Bronchial epithelial cell (primary cell): ENCODE measurements at regions not wholly inside any gene's neighbourhood (a gene's known extent, or its start where the extent isn't known, plus 50 kb on each side); places are given as distances from the start of the nearest gene placed in this dataset.
A peak's percentile ranks its signal among the peaks of the same experiment; 100 is the strongest.
"Not testable (repeated sequence)": the region's sequence is repeated elsewhere in the genome, so short reads cannot be mapped to it uniquely, and the experiment has no call there.

Experiments
- DNase-seq: peaks from one replicate; pipeline ENCODE4 v3.0.0-alpha.2; 2010; ENCODE audit warnings: low read depth
- FAIRE-seq: peaks from 2 replicates; lab custom pipeline; 2011; peaks lifted over from hg19 to GRCh38; lab: Jason Lieb, UNC
- H3K27me3 ChIP-seq: 2 replicates; pipeline ENCODE4 v1.5.1; 2011; ENCODE audit warnings: low read length; ENCODE audit not compliant: control insufficient read depth, insufficient read depth
- H3K36me3 ChIP-seq: 2 replicates; pipeline ENCODE4 v1.5.1; 2011; ENCODE audit warnings: low read length; ENCODE audit not compliant: control insufficient read depth, insufficient read depth
- H3K4me3 ChIP-seq: 2 replicates; pipeline ENCODE4 v1.5.1; 2011; ENCODE audit warnings: mild to moderate bottlenecking, low read depth, low read length, control low read depth
- TF ChIP-seq, protein P1 (sequence below): IDR thresholded peaks from 2 replicates; pipeline ENCODE4 v1.5.1; 2011; ENCODE audit warnings: mild to moderate bottlenecking, moderate library complexity, low read length, control low read depth, inconsistent platforms; ENCODE audit not compliant: insufficient read depth, severe bottlenecking

DNA sequence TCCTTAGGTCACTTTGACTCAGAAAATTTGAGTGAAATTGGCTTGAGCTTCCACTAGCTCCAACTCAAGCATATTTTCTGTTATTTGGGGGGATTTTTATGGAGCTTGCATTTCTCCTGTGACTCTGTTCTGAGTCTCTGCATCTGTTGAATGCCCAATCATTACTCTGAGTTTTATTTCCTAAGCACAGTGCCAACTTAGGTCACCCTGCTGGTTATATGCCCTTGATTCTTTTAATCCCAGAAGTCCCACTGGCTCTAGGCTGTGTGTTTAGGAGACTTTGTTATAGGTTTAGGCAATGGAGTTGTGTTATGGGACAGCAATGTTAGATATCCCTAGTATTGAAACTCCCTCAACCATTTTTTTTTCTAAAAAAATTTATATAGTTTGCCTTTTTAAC is 198.2 kb upstream of the DTNA start:
- H3K4me3 ChIP-seq = no peak overlapping the region
- FAIRE-seq = no peak
- TF ChIP-seq, protein P1, sequence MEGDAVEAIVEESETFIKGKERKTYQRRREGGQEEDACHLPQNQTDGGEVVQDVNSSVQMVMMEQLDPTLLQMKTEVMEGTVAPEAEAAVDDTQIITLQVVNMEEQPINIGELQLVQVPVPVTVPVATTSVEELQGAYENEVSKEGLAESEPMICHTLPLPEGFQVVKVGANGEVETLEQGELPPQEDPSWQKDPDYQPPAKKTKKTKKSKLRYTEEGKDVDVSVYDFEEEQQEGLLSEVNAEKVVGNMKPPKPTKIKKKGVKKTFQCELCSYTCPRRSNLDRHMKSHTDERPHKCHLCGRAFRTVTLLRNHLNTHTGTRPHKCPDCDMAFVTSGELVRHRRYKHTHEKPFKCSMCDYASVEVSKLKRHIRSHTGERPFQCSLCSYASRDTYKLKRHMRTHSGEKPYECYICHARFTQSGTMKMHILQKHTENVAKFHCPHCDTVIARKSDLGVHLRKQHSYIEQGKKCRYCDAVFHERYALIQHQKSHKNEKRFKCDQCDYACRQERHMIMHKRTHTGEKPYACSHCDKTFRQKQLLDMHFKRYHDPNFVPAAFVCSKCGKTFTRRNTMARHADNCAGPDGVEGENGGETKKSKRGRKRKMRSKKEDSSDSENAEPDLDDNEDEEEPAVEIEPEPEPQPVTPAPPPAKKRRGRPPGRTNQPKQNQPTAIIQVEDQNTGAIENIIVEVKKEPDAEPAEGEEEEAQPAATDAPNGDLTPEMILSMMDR = no peak
- H3K27me3 ChIP-seq = no peaks in the 10 kb centered on the region
- DNase-seq = no peak
- H3K36me3 ChIP-seq = no peaks in the 10 kb centered on the region

DNA sequence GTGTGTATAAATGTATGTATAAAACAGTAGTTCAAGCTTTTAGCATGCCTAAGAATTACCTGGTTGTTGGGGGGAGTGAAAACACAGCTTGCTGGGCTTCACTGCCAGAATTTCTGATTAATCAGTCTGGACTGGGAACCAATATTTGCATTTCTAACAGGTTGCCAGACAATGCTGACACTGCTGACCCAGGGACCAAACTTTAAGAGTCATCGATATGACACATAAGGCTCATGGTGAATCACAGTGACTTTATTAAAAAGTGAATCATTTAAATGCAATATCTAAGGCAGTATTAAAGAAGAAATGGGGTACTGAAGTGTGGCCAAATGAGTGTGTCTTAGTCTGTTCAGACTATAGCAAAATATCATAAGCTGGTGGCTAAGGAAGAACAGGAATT is 195.9 kb upstream of the DTNA start:
- Histone ChIP-seq H3K4me3 (no peak overlapping the region), H3K27me3 (no peaks in the 10 kb centered on the region), H3K36me3 (no peaks in the 10 kb centered on the region)
- FAIRE-seq (no peak), DNase-seq (peak; percentile 93)
- TF ChIP-seq, protein P1 = no peak

- TF ChIP-seq, protein P1 = no peak
- Histone ChIP-seq H3K27me3 (no peaks in the 10 kb centered on the region), H3K4me3 (no peak overlapping the region), H3K36me3 (no peaks in the 10 kb centered on the region)
- FAIRE-seq = no peak
- peak; percentile 62 for DNase-seq
Measured at GRCh38 chr18:34514957-34515356, 195.1 kb upstream of the DTNA start.

DNA sequence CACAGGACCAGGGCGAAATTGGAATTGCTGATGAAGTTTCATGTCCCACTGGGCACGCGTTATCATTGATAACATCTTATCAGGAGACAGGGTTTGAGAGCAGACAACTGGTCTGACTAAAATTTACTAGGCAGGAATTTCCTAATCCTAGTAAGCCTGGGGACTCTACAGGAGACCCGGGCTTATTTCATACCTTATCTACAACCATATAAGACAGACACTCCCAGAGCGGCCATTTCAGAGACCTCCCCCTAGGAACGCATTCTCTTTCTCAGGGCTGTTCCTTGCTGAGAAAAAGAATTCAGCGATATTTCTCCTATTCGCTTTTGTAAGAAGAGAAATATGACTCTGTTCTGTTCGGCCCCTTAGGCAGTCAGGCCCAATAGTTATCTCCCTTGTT is 193.7 kb upstream of the DTNA start:
- not testable (repeated sequence) for FAIRE-seq

DNA sequence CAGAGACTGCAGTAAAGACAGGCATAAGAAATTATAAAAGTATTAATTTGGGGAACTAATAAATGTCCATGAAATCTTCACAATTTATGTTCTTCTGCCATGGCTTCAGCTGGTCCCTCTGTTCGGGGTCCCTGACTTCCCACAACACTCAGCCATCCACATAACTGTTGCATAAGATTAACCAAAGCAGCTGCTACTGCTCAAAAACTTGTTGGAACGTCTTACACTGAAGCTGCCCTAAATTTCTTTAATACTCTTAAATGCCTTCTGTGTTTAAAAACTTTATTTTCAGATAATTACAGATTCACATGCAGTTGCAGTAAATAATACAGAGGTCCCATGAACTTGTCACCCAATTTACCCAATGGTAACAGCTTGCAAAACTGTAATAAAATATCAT is 193.1 kb upstream of the DTNA start:
- not testable (repeated sequence) for FAIRE-seq, H3K27me3 ChIP-seq, DNase-seq, H3K36me3 ChIP-seq, H3K4me3 ChIP-seq

More for the DNA sequence above, 193.7 kb upstream of the DTNA start:
- not testable (repeated sequence) for H3K36me3 ChIP-seq, DNase-seq, H3K27me3 ChIP-seq, H3K4me3 ChIP-seq

DNA sequence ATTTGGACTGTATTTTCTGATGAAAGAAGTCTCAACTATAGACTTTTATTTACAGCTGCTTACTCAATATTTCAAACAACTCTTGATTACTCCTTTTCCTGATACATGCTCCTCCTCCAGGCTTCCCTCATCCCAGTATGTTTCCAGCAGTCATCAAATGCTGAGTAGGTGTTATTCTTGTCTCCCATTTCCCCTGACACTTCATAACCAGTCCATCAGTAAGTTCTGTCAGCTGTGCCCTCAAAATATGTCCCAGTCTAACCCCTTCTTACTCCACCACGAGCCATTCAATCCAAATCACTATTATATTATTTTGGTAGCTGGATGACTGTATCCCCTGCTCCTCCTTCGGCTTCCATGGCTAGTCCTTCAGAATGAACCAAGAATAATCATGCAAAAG is 189.1 kb upstream of the DTNA start:
- Histone ChIP-seq H3K4me3 (no peak overlapping the region), H3K36me3 (no peaks in the 10 kb centered on the region), H3K27me3 (no peaks in the 10 kb centered on the region)
- FAIRE-seq = no peak
- TF ChIP-seq, protein P1 = no peak
- DNase-seq = no peak

DNA sequence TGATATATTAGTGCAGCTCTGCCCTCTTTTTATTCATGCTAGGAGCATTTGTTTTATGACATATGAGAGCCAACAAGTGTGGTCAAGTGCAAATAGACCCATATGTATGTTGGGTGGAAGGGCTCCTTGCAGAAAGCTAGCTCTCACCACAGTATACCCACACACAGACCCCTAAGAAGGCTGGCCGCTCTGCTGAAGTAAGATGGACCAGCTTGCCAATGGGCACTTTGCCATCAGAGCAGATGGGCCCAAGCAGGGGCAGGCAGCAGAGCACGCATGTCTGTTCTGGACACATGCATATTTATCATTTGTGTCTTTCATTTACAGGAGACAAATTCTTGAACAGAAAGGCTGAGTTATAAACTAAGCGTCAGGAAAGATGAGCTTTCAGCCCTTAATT is 187.5 kb upstream of the DTNA start:
- no peak for FAIRE-seq

More for the DNA sequence above, 187.5 kb upstream of the DTNA start:
- TF ChIP-seq, protein P1 = no peak
- H3K27me3 ChIP-seq = no peaks in the 10 kb centered on the region
- no peaks in the 10 kb centered on the region for H3K36me3 ChIP-seq
- no peak overlapping the region for H3K4me3 ChIP-seq
- no peak for DNase-seq
